Ishikawa (cell line): ENCODE measurements at regions not wholly inside any gene's neighbourhood (a gene's known extent, or its start where the extent isn't known, plus 50 kb on each side); places are given as distances from the start of the nearest gene placed in this dataset.

Experiments
- CREB1 ChIP-seq: IDR thresholded peaks from 2 replicates; pipeline ENCODE4 v1.6.1; 2012; ENCODE audit warnings: low read depth
- EGR1 ChIP-seq: IDR thresholded peaks from 2 replicates; pipeline ENCODE4 v1.6.1; 2012
- EP300 ChIP-seq: IDR thresholded peaks from 2 replicates; pipeline ENCODE4 v1.6.1; 2012; ENCODE audit warnings: borderline replicate concordance
- MAX ChIP-seq: IDR thresholded peaks from 2 replicates; pipeline ENCODE4 v1.6.1; 2012
- NFIC ChIP-seq: IDR thresholded peaks from 2 replicates; pipeline ENCODE4 v1.6.1; 2012
- RAD21 ChIP-seq: IDR thresholded peaks from 2 replicates; pipeline ENCODE4 v1.6.1; 2012; ENCODE audit warnings: low read depth
- TAF1 ChIP-seq: IDR thresholded peaks from 2 replicates; pipeline ENCODE4 v1.6.1; 2012; ENCODE audit warnings: low read depth, mild to moderate bottlenecking
- YY1 ChIP-seq: IDR thresholded peaks from 2 replicates; pipeline ENCODE4 v1.6.1; 2012; ENCODE audit warnings: low read depth

GRCh38 chr5:96279801-96280542, 153.1 kb downstream of the PCSK1 start:
- TF ChIP-seq EP300 = no peak
- TF ChIP-seq RAD21 = no peak
- TF ChIP-seq YY1 = no peak
- no peak for TF ChIP-seq MAX
- no peak for TF ChIP-seq TAF1
- TF ChIP-seq CREB1 = no peak
- TF ChIP-seq NFIC = no peak
- TF ChIP-seq EGR1 = no peak
